PFSK-1 (cell line): ENCODE measurements at regions not wholly inside any gene's neighbourhood (a gene's known extent, or its start where the extent isn't known, plus 50 kb on each side); places are given as distances from the start of the nearest gene placed in this dataset.

Experiments
- FOXP2 ChIP-seq: optimal IDR thresholded peaks from 2 replicates; pipeline ENCODE3; 2011; ENCODE audit warnings: borderline replicate concordance, control low read depth, inconsistent platforms; ENCODE audit not compliant: insufficient read depth; ENCODE audit errors: extremely low read length, extremely low read depth
- POLR2AphosphoS5 ChIP-seq: IDR thresholded peaks from 2 replicates; pipeline ENCODE4 v1.6.1; 2012; ENCODE audit warnings: low read depth, mild to moderate bottlenecking, control low read depth, low read length, moderate library complexity
- SIN3A ChIP-seq: IDR thresholded peaks from 2 replicates; pipeline ENCODE4 v1.6.1; 2012; ENCODE audit warnings: mild to moderate bottlenecking, low read length, moderate library complexity, borderline replicate concordance; ENCODE audit not compliant: insufficient read depth
- TAF1 ChIP-seq: IDR thresholded peaks from 2 replicates; pipeline ENCODE4 v1.6.1; 2012; ENCODE audit warnings: low read length, control low read depth, borderline replicate concordance; ENCODE audit not compliant: insufficient read depth
- TF ChIP-seq, protein P1 (sequence below), 2 experiments: IDR thresholded peaks; 2 replicates each; pipeline versions ENCODE4 v1.6.1 to v1.8.0; 2011 to 2012; ENCODE audit warnings: low read depth in 2 of 2, low read length in 2 of 2, control low read depth in 1 of 2, inconsistent platforms in 1 of 2, mild to moderate bottlenecking in 1 of 2, moderate library complexity in 1 of 2; ENCODE audit not compliant: insufficient read depth in 1 of 2

DNA sequence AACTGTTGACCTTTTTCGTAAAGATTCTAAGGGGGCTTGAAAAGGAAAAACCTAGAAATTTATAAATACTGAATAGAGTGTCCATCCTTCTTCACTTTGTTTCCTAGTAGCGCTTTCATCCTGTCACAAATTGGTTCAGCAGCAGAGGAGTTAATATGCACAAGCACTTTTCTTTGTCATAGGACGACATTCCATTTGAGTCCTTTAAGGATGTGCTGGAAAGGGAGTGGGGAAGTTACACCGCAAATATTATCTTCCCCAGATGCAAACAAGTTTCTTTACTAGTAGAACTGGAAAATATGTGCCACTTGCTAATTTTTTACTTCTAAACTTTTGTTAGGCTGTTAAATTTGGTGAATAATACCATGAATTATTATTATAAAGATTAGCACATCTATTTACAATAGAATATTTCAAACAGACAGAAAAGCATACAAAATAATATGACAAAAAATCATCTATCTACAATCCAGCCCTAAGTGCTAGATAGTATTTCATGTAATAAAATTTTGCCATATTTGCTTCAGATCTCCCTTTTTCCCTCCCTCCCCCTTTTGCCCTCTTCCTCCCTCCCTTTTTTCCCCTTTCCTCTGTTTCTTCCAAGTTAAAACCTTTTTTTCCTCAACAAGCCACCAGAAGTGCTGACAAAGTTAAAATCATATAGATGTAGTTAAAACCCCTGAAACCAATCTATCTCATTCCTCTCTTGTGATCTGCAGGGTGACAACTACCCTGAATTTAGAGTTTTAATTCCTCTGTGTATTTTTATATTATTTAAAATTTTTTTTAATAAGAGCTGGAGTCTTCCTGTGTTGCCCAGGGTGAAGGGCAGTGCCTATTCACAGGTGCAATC lies 50.5 kb upstream of the MAP4K3 start:
- TF ChIP-seq FOXP2 (no peak), SIN3A (no peak), POLR2AphosphoS5 (no peak), TAF1 (no peak)
- TF ChIP-seq, protein P1, sequence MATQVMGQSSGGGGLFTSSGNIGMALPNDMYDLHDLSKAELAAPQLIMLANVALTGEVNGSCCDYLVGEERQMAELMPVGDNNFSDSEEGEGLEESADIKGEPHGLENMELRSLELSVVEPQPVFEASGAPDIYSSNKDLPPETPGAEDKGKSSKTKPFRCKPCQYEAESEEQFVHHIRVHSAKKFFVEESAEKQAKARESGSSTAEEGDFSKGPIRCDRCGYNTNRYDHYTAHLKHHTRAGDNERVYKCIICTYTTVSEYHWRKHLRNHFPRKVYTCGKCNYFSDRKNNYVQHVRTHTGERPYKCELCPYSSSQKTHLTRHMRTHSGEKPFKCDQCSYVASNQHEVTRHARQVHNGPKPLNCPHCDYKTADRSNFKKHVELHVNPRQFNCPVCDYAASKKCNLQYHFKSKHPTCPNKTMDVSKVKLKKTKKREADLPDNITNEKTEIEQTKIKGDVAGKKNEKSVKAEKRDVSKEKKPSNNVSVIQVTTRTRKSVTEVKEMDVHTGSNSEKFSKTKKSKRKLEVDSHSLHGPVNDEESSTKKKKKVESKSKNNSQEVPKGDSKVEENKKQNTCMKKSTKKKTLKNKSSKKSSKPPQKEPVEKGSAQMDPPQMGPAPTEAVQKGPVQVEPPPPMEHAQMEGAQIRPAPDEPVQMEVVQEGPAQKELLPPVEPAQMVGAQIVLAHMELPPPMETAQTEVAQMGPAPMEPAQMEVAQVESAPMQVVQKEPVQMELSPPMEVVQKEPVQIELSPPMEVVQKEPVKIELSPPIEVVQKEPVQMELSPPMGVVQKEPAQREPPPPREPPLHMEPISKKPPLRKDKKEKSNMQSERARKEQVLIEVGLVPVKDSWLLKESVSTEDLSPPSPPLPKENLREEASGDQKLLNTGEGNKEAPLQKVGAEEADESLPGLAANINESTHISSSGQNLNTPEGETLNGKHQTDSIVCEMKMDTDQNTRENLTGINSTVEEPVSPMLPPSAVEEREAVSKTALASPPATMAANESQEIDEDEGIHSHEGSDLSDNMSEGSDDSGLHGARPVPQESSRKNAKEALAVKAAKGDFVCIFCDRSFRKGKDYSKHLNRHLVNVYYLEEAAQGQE (IDR thresholded peaks at IDR 0.05; ENCODE audit: insufficient read depth in 1 of 2, low read depth in 2 of 2, low read length in 2 of 2): no peak

DNA sequence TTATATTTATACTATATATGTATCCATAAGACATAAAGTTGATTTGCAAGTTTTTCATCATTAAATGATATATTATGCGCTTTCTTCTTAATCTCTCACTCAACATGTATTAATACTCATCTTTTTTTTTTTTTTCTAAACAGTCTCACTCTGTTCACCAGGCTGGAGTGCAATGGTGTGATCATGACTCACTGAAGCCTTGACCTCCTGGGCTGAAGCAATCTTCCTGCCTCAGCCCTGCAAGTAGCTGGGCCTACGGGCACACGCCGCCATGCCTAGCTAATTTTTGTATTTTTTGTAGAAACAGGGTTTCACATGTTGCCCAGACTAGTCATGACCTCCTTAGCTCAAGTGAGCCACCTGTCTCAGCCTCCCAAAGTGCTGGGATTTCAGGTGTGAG lies 51.4 kb upstream of the MAP4K3 start:
- TF ChIP-seq POLR2AphosphoS5 (no peak), FOXP2 (no peak), TAF1 (no peak), SIN3A (no peak)
- TF ChIP-seq, protein P1 (IDR thresholded peaks at IDR 0.05; ENCODE audit: insufficient read depth in 1 of 2, low read depth in 2 of 2, low read length in 2 of 2): no peak

DNA sequence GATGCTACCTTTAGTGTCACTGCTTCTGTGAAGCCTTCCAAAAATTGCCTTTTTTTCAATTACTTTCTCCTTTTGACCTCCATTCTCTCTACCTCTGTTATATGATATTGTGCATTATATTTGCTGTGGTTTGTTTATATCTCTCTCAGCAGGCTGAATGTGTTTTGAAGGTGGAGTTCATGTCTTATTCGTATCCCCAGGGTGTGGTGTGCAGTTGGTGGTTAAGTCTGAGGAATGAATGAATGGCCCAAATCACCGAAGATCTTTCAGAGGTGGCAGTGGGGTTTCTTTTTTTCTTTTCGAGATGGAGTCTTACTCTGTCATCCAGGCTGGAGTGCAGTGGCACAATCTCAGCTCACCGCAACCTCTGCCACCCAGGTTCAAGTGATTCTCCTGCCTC lies 53.5 kb upstream of the MAP4K3 start:
- TF ChIP-seq SIN3A (no peak), TAF1 (no peak), POLR2AphosphoS5 (no peak), FOXP2 (no peak)
- TF ChIP-seq, protein P1 (IDR thresholded peaks at IDR 0.05; ENCODE audit: insufficient read depth in 1 of 2, low read depth in 2 of 2, low read length in 2 of 2): no peak

DNA sequence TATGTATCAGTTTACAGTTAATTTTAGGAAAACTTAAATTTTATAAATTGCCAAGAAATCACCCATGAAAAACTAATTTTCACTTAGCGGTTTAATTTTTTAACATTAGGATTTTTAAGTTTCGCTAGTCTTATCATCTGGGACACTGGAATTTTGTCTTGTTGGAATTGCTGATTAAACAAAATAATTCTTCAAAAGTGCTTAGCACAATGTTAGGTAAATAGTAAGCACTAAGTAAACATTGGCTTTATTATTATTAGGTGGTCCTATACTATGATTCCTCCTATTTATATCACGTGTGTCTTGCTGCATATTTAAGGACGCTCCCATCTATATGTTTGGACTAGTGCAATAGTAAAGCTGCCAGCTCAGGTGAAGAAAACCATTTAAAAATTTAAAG lies 54.6 kb upstream of the MAP4K3 start:
- TF ChIP-seq POLR2AphosphoS5 (no peak), SIN3A (no peak), FOXP2 (no peak), TAF1 (no peak)
- TF ChIP-seq, protein P1 (IDR thresholded peaks at IDR 0.05; ENCODE audit: insufficient read depth in 1 of 2, low read depth in 2 of 2, low read length in 2 of 2): no peak

DNA sequence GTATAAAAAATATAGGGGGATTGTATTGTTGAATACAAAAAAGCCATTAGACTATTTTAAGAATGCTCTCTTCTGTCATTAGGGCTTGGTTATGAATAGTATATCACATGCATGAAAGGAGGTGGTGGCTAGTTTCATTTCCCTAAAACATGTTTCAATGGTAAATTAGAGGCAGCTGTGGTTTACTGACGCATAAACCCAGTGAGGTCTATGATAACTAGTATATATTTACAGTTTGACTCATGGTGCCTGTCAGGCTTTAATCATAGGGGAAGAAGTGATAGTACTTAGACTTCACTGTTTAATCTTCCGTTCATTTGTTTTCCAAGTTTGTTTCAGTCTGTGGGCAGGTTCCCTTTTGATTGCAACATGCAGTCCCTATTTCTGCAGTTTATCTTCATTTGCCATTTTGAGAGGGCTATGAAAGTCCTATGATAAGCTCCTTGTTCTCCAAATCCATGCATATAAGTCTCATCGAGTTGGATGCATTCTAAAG lies 55.1 kb upstream of the MAP4K3 start:
- TF ChIP-seq SIN3A (no peak), TAF1 (no peak), POLR2AphosphoS5 (no peak), FOXP2 (no peak)
- TF ChIP-seq, protein P1 (IDR thresholded peaks at IDR 0.05; ENCODE audit: insufficient read depth in 1 of 2, low read depth in 2 of 2, low read length in 2 of 2): no peak
